HUES64 (cell line): ENCODE measurements at regions not wholly inside any gene's neighbourhood (a gene's known extent, or its start where the extent isn't known, plus 50 kb on each side); places are given as distances from the start of the nearest gene placed in this dataset.

Source experiments
- H3K27ac ChIP-seq: 2 replicates; pipeline ENCODE4 v1.7.0; 2013; ENCODE audit warnings: low read depth, low read length, inconsistent platforms
- H3K27me3 ChIP-seq: 2 replicates; pipeline ENCODE4 v1.6.1; 2013; ENCODE audit warnings: mild to moderate bottlenecking, low read length; ENCODE audit not compliant: insufficient read depth
- H3K36me3 ChIP-seq: 2 replicates; pipeline ENCODE4 v1.6.1; 2013; ENCODE audit warnings: mild to moderate bottlenecking, low read length; ENCODE audit not compliant: insufficient read depth
- H3K4me1 ChIP-seq: 2 replicates; pipeline ENCODE4 v1.6.1; 2013; ENCODE audit warnings: mild to moderate bottlenecking, low read length, moderate library complexity; ENCODE audit not compliant: insufficient read depth
- H3K4me3 ChIP-seq: 2 replicates; pipeline ENCODE4 v1.5.1; 2013; ENCODE audit warnings: mild to moderate bottlenecking, low read length, moderate library complexity
- H3K9ac ChIP-seq: 2 replicates; pipeline ENCODE4 v1.6.1; 2013; ENCODE audit warnings: mild to moderate bottlenecking, low read depth, low read length
- H3K9me3 ChIP-seq: 2 replicates; pipeline ENCODE4 v1.6.1; 2013; ENCODE audit warnings: low read depth, low read length; ENCODE audit not compliant: insufficient read depth
- WGBS: fragments of 150-250, 120-280 bp; methylation state at CpG from one replicate; pipeline ENCODE4 v1.1.7; 2013; ENCODE audit warnings: missing lambda C conversion rate; 5-methylcytosine and 5-hydroxymethylcytosine counted together

DNA sequence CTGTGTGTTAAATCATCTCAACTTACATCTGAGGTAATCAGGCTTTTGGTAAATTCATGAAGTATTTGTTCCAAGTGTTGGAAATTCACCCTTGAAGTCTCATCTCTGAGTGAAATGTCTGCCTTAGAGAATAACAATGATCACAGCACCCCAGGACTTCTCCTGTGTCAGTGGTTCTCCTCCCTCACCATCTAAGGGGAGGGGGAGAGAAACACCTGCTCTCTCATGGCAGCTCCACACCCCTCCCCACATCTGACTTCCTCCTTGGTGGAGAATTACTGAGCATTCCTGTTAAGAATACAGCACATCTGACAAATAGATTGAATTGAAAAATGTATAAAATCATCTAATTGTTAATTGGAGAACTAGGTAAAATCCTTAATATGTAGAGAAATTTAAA lies 532.1 kb downstream of the RNF144A start:
- peaks cover 12% of the 10 kb centered on the region for H3K4me1 ChIP-seq
- no peaks in the 10 kb centered on the region for H3K36me3 ChIP-seq
- no peaks in the 10 kb centered on the region for H3K27me3 ChIP-seq
- no peak overlapping the region for H3K4me3 ChIP-seq
- no peaks in the 10 kb centered on the region for H3K9me3 ChIP-seq
- H3K27ac ChIP-seq, result no peak overlapping the region
- no peak overlapping the region for H3K9ac ChIP-seq

DNA sequence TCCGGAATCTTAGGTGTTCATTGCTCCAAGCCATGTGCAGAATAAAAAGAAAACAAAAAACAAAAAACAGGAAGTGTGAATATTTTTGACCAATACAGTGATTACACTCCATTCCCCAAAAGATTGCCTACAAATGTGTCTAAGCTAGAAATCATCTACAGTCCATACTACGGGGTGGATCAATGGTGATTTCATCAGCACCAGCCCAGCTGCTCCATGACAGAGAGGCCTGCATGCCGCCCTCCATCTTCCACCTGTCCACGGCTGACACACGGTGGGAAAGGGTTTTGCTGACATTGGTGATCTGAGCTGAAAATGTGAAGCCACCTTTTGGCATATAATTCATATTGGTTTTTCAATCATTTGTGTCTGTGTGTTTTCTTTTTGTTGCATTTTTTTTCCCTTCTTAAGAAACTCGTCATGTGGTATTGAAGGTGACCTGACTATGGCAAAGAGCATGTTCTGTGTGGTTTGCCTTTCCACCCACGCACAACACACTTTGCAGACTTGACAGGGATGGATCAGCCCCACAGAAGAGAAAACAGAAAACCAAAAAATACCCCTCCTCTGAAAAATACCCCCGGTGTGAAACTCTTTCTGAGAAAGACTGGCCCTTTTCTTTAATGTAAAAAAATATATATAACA lies 533.1 kb downstream of the RNF144A start:
- Histone ChIP-seq H3K36me3 (no peaks in the 10 kb centered on the region), H3K9ac (no peak overlapping the region), H3K27ac (no peak overlapping the region), H3K4me1 (peaks cover 12% of the 10 kb centered on the region), H3K9me3 (no peaks in the 10 kb centered on the region), H3K27me3 (no peaks in the 10 kb centered on the region), H3K4me3 (no peak overlapping the region)
- 98% methylated on average over 6 of the region's 8 CpGs for WGBS

DNA sequence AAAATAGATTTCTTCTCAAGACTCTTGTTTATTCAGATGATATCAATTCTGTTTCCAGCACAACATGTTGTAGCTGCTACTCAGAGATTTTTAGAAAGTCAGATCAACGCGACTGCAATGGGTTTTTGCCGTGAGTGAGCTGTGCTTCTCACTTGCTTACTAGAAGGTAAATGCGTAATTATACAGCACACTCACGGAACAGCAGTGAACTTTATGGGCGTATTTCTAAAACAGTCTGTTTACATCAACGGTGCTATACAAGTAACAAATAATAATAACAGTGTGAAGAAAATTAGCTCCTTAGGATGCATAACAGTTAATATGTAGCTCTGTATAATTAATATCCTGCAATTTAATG lies 533.6 kb downstream of the RNF144A start:
- 80% methylated on average over 6 of the region's 7 CpGs for WGBS

DNA sequence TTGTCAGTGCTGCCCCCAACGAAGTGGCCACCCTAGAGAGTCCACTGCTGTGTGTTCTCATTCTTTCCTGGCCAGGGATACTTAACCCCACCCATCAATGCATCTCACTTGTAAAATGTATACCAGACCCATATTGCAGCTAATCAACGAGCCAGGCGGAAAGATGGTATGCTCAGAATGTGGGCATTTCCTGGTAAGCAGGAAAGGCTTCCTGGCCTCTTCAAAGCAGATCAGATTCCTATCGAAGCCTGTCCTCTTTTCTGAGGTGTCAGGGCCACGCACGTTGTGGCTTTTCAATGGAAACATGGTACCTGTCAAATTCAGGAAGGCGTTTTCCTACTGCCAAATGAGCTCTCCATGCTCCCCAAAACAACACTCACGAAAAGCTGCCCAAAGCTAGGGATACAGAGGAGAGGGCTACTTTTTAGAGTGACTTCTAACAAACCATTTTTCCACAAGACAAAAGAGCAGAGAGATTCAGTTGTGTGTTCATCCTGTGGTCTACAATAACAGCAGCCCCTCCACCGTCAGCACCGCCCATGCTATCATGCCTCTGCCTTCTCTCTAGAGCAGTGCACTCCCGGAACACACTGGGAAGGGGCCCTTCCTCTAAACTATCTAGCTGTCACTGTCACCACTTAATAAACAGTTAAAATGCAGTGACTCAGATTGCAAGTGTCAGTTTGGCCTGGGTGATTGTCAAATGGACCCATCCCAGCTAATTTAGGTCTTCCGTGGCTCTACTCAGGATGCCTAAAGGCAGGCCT lies 535.1 kb downstream of the RNF144A start:
- WGBS, result 87% methylated on average over 12 of the region's 12 CpGs
- Histone ChIP-seq H3K27me3 (no peaks in the 10 kb centered on the region), H3K9me3 (no peaks in the 10 kb centered on the region), H3K4me1 (peaks cover 12% of the 10 kb centered on the region), H3K27ac (no peak overlapping the region), H3K36me3 (no peaks in the 10 kb centered on the region), H3K4me3 (no peak overlapping the region), H3K9ac (no peak overlapping the region)

More for the DNA sequence above, 533.6 kb downstream of the RNF144A start:
- Histone ChIP-seq H3K9ac (no peak overlapping the region), H3K4me3 (no peak overlapping the region), H3K4me1 (peaks cover 12% of the 10 kb centered on the region), H3K9me3 (no peaks in the 10 kb centered on the region), H3K36me3 (no peaks in the 10 kb centered on the region), H3K27me3 (no peaks in the 10 kb centered on the region), H3K27ac (no peak overlapping the region)

DNA sequence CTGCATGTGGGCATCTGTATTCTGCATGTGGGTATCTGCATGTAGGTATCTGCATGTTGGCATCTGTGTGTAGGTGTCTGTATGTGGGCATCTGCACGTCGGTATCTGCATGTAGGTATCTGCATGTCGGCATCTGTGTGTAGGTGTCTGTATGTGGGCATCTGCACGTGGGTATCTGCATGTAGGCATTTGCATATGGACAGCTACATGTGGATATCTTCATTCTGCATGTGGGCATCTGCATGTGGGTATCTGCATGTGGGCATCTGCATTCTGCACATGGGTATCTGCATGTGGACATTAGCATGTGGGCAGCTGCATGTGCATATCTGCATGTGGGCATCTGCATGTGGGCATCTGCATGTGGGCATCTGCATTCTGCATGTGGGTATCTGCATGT lies 537.4 kb downstream of the RNF144A start:
- H3K36me3 ChIP-seq, result no peaks in the 10 kb centered on the region
- H3K9me3 ChIP-seq, result no peaks in the 10 kb centered on the region
- H3K9ac ChIP-seq, result no peak overlapping the region
- H3K4me3 ChIP-seq, result no peak overlapping the region
- H3K4me1 ChIP-seq, result peaks cover 5% of the 10 kb centered on the region; the same call in 1 of the 2 replicates
- H3K27ac ChIP-seq, result no peak overlapping the region
- H3K27me3 ChIP-seq, result no peaks in the 10 kb centered on the region
- WGBS, result 92% methylated on average over 3 of the region's 4 CpGs

DNA sequence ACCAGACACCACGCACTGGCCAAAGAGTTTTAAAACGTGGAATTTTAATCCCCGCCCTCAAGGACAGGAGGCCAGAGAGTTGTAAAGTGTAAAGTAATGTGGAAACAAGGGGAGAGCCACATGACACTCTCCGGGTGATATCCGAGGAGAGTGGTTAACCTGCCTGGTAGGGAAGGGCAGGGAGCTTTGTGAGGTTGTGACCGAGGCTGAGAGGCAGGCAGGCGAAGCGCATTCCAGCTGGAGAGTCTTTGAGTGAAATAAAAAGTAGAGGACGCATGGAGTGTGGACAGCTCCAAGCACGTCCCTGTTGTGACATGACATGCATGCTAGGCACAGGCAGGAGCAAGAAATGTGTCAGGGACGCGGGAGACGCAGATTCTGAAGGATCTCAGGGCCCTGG lies 539.5 kb downstream of the RNF144A start:
- Histone ChIP-seq H3K4me3 (no peak overlapping the region), H3K36me3 (no peaks in the 10 kb centered on the region), H3K9ac (no peak overlapping the region), H3K9me3 (no peaks in the 10 kb centered on the region), H3K4me1 (peaks cover under 1% of the 10 kb centered on the region; the same call in 1 of the 2 replicates), H3K27me3 (no peaks in the 10 kb centered on the region), H3K27ac (no peak overlapping the region)
- WGBS, result 79% methylated on average over 13 of the region's 13 CpGs

DNA sequence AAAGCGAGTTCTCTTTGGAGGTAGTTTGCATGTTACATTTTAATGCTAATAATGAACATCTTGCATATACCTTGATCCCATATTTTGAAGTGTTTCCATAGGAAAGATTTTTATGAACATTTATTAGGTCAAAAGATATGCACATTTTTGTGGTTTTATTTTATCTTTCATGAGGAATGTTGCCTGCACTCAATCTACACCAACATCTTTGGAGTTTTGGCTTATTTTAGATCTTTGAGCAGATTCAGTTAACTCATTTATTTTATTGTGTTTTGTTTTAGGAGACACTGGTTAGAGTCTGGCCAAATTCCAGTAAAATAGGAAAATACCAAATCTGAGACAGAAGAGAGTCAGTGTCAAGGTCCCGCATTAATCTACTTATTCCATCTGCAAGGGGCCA lies 540.9 kb downstream of the RNF144A start:
- no peaks in the 10 kb centered on the region for H3K27me3 ChIP-seq

DNA sequence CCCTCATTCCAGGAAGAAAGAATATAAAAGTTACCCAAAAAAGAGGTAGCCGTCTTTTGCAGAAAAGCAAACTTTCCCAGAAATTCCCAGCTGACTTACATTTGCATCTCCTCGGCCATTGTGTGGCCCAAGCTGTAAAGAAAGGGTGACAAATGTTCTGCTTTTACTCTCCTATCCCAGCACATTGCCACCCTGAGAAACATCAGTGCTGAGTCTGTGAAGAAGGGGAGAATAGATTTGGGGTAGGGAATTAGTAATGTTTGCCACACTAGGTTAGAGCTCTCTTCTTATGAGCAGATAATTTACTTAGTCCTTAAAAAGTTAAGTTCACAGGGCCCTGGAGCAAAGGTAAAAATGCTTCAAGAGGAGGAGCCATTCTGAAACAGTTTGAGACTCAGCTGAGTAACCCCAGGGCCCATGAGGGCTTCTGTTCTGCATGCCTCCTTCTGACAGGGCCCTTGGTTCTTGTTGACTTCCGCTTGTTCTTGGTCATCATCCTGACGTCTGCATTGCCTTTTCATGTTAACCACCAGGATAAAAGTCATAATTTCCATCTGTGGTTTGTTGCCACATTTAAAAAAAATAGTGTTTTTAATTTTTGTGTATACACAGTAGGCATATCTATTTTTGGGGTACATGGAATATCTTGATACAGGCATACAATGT lies 550.7 kb downstream of the RNF144A start:
- H3K4me1 ChIP-seq, result 0 out of 2 replicates have a peak, but pooled peaks cover under 1% of the 10 kb centered on the region
- no peaks in the 10 kb centered on the region for H3K9me3 ChIP-seq
- no peak overlapping the region for H3K4me3 ChIP-seq
- H3K27ac ChIP-seq, result no peak overlapping the region
- 90% methylated on average over 4 of the region's 4 CpGs for WGBS
- no peaks in the 10 kb centered on the region for H3K27me3 ChIP-seq
- H3K9ac ChIP-seq, result no peak overlapping the region
- no peaks in the 10 kb centered on the region for H3K36me3 ChIP-seq

More for the DNA sequence above, 540.9 kb downstream of the RNF144A start:
- H3K4me3 ChIP-seq, result no peak overlapping the region
- no peaks in the 10 kb centered on the region for H3K9me3 ChIP-seq
- H3K27ac ChIP-seq, result no peak overlapping the region
- no peaks in the 10 kb centered on the region for H3K36me3 ChIP-seq
- no peak overlapping the region for H3K9ac ChIP-seq
- no peaks in the 10 kb centered on the region; the same call in 1 of the 2 replicates for H3K4me1 ChIP-seq
- WGBS, result 100% methylated on average over 1 of the region's 2 CpGs

DNA sequence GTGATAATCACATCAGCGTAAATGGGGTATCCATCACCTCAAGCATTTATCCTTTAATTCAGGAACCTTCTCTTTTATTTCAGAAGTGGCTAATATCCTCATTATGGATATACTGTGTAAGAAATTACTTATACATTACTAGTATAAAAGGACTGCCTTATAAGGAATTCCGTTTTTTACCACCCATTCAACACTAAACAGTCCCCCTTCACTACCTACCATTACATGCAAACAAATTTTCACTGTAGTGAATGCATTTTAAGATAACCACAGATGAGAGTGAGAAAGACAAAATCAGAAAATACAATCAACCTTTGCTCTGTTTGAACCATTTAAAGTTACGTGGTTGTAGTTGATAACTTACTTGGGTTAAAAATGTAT lies 551.2 kb downstream of the RNF144A start:
- H3K9ac ChIP-seq, result no peak overlapping the region
- H3K9me3 ChIP-seq, result no peaks in the 10 kb centered on the region
- WGBS, result 100% methylated on average over 1 of the region's 3 CpGs
- no peaks in the 10 kb centered on the region for H3K27me3 ChIP-seq
- no peak overlapping the region for H3K27ac ChIP-seq
- H3K4me1 ChIP-seq, result 0 out of 2 replicates have a peak, but pooled peaks cover 4% of the 10 kb centered on the region
- H3K4me3 ChIP-seq, result no peak overlapping the region
- no peaks in the 10 kb centered on the region for H3K36me3 ChIP-seq

DNA sequence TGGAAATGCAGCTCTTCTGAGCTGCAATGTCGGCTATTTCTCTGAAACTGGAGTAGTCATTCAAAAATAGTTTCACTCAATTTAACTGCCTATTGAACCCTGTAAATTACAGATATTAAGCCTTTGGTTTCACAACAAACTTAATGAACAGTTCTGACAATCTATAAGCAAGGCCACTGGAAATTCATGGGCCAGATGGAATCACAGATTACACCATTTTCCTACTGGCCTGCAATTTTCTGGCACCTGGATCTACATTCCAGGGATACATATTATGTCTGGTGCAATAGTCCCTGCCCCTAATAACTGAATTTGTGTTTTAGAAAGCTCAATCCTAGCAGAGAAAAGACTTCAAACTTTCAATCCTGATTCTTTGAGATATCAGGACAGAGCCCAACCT lies 551.7 kb downstream of the RNF144A start:
- Histone ChIP-seq H3K27ac (no peak overlapping the region), H3K9ac (no peak overlapping the region), H3K27me3 (no peaks in the 10 kb centered on the region), H3K36me3 (no peaks in the 10 kb centered on the region), H3K4me3 (no peak overlapping the region), H3K4me1 (0 out of 2 replicates have a peak, but pooled peaks cover 4% of the 10 kb centered on the region), H3K9me3 (no peaks in the 10 kb centered on the region)
- 94% methylated on average over 1 of the region's 1 CpG for WGBS

DNA sequence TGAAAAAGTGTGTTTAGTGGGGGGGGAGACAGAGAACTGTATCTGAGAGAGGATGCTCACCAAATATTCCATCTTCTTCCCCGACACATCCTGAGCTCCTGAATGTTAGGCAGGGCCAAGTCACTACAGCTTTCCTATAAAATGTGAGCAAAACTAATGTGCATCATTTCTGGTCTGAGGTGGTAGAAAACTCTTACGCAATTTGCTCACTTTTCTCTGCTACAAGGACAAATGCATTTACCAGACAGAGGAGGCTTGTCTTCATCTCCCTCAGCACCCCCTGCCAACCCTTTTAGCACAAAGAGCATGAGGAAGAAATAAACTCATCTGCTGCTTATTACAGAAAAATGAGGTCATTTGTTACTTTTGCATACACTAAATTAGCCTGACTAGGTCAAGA lies 554.0 kb downstream of the RNF144A start:
- WGBS, result 100% methylated on average over 2 of the region's 2 CpGs
- no peak overlapping the region for H3K27ac ChIP-seq
- H3K27me3 ChIP-seq, result no peaks in the 10 kb centered on the region
- H3K36me3 ChIP-seq, result no peaks in the 10 kb centered on the region
- H3K4me1 ChIP-seq, result 0 out of 2 replicates have a peak, but pooled peaks cover 4% of the 10 kb centered on the region
- H3K4me3 ChIP-seq, result no peak overlapping the region
- H3K9me3 ChIP-seq, result no peaks in the 10 kb centered on the region
- H3K9ac ChIP-seq, result no peak overlapping the region
